Vagina (tissue), 2 donors: ENCODE measurements at regions not wholly inside any gene's neighbourhood (a gene's known extent, or its start where the extent isn't known, plus 50 kb on each side); places are given as distances from the start of the nearest gene placed in this dataset.

ENCODE experiments used
- DNase-seq, 2 donors: peaks; one replicate each; pipeline ENCODE4 v3.0.0-alpha.2; 2017; ENCODE audit errors: extremely low spot score in 2 of 2
- H3K27ac ChIP-seq: fragments of 200-600 bp; sonication (generic); one replicate; pipeline ENCODE4 v1.5.1; 2019
- H3K27me3 ChIP-seq: fragments of 200-600 bp; sonication (generic); one replicate; pipeline ENCODE4 v1.5.1; 2019
- H3K36me3 ChIP-seq, 2 donors: fragments of 200-600 bp; sonication (generic); one replicate each; pipeline ENCODE4 v1.5.1; 2017 to 2019
- H3K4me1 ChIP-seq: fragments of 200-600 bp; sonication (generic); one replicate; pipeline ENCODE4 v1.5.1; 2019
- H3K4me3 ChIP-seq, 2 donors: fragments of 200-600 bp; sonication (generic); 1 replicate in 1 of 2; 2 replicates in 1 of 2; pipeline ENCODE4 v1.5.1; 2016 to 2019
- H3K9me3 ChIP-seq: fragments of 200-600 bp; sonication (generic); one replicate; pipeline ENCODE4 v1.5.1; 2019
- CTCF ChIP-seq, 3 experiments: fragments of 450-650 bp in 2 of 3; fragments of 200-600 bp in 1 of 3; sonication (generic) in 1 of 3; IDR thresholded peaks; one replicate each; pipeline ENCODE4 v1.5.1; 2017 to 2019; ENCODE audit warnings: antibody characterized with exemption in 3 of 3, mild to moderate bottlenecking in 2 of 3, moderate library complexity in 2 of 3
- POLR2A ChIP-seq, 2 donors: fragments of 450-650 bp; IDR thresholded peaks; one replicate each; pipeline ENCODE4 v1.6.1; 2017; ENCODE audit warnings: antibody characterized with exemption in 2 of 2, mild to moderate bottlenecking in 2 of 2, moderate library complexity in 2 of 2
- POLR2AphosphoS5 ChIP-seq, 2 donors: sonication (generic); formaldehyde crosslinking; IDR thresholded peaks; one replicate each; pipeline ENCODE4 v1.9.0; 2017; ENCODE audit warnings: antibody characterized with exemption in 2 of 2, mild to moderate bottlenecking in 2 of 2, low read depth in 1 of 2; ENCODE audit not compliant: insufficient read depth in 1 of 2
- intact Hi-C: fragments of 100-400 bp; cut with DNase I; formaldehyde crosslinking; loops from one replicate; pipeline ENCODE4 v1.15.1; 2023

- H3K36me3 ChIP-seq = no peaks in the 10 kb centered on the region
- H3K4me3 ChIP-seq = no peak overlapping the region
- H3K4me1 ChIP-seq = no peaks in the 10 kb centered on the region
- no peaks in the 10 kb centered on the region for H3K9me3 ChIP-seq
- TF ChIP-seq POLR2A (IDR thresholded peaks at IDR 0.05) = no peak
- TF ChIP-seq CTCF (IDR thresholded peaks at IDR 0.05) = no peak
- no peak for TF ChIP-seq POLR2AphosphoS5 (IDR thresholded peaks at IDR 0.05; ENCODE audit: insufficient read depth in 1 of 2, low read depth in 1 of 2)
- intact Hi-C loops = no loop called here
- no peaks in the 10 kb centered on the region for H3K27me3 ChIP-seq
- DNase-seq = no peak
- H3K27ac ChIP-seq = no peak overlapping the region
Measured at GRCh38 chr5:158245513-158245912, 386.6 kb upstream of the CLINT1 start.

DNA sequence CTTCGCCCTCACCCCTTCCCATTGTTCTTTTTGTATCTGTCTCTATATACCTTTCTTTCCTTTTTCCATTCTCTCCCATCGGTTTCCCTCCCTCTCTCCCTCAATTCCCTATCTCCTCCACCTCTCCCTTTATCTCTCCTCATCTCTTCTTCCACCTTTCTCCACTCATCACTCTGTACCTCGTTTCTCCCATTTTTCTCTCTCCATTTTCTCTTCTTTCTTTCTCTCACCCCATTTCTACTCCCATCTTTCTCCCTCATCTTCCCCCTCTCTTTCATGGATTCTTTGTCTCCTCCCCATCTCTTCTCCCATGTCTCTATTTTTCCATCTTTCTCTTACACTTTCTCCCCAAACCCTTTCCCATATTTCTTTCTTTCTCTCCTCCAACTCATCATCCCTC lies 385.9 kb upstream of the CLINT1 start:
- intact Hi-C loops = no loop called here
- Histone ChIP-seq H3K36me3 (no peaks in the 10 kb centered on the region), H3K4me3 (no peak overlapping the region), H3K9me3 (no peaks in the 10 kb centered on the region), H3K27ac (no peak overlapping the region), H3K4me1 (no peaks in the 10 kb centered on the region), H3K27me3 (no peaks in the 10 kb centered on the region)
- no peak for DNase-seq
- TF ChIP-seq POLR2A (IDR thresholded peaks at IDR 0.05) = no peak
- TF ChIP-seq CTCF (IDR thresholded peaks at IDR 0.05) = no peak
- TF ChIP-seq POLR2AphosphoS5 (IDR thresholded peaks at IDR 0.05; ENCODE audit: insufficient read depth in 1 of 2, low read depth in 1 of 2) = no peak

GRCh38 chr5:158236511-158237335 lies 377.8 kb upstream of the CLINT1 start:
- Histone ChIP-seq H3K4me3 (no peak overlapping the region), H3K9me3 (no peaks in the 10 kb centered on the region), H3K36me3 (no peaks in the 10 kb centered on the region), H3K4me1 (peaks cover 18% of the 10 kb centered on the region), H3K27ac (no peak overlapping the region), H3K27me3 (no peaks in the 10 kb centered on the region)
- DNase-seq = no peak
- intact Hi-C loops = no loop called here
- TF ChIP-seq POLR2A (IDR thresholded peaks at IDR 0.05) = no peak
- TF ChIP-seq POLR2AphosphoS5 (IDR thresholded peaks at IDR 0.05; ENCODE audit: insufficient read depth in 1 of 2, low read depth in 1 of 2) = no peak
- TF ChIP-seq CTCF (IDR thresholded peaks at IDR 0.05) = no peak

DNA sequence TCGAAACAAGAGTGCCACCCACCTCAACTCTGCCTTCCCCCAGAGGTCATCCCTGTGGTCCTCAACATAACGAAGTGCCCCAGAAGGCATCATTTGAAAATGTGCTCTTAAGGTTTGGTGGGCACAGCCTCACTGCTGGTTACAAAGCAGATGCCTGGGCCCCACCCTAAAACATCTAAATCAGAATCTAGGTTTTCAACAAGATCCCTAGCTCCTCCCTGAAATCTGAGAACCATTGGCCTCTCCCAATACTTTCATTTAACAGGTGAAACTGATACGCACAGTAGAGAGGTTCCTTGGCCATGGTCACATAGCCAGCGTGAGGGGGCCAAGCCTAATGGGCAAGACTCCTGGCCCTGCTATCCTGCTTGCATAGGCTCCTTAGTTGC lies 376.2 kb upstream of the CLINT1 start:
- DNase-seq = no peak

More for the DNA sequence above, 376.2 kb upstream of the CLINT1 start:
- intact Hi-C loops = no loop called here
- Histone ChIP-seq H3K36me3 (no peaks in the 10 kb centered on the region), H3K4me3 (no peak overlapping the region), H3K9me3 (no peaks in the 10 kb centered on the region), H3K27me3 (no peaks in the 10 kb centered on the region), H3K4me1 (peaks cover 18% of the 10 kb centered on the region), H3K27ac (peak overlapping the region; percentile 1)
- TF ChIP-seq POLR2AphosphoS5 (IDR thresholded peaks at IDR 0.05; ENCODE audit: insufficient read depth in 1 of 2, low read depth in 1 of 2) (no peak), POLR2A (IDR thresholded peaks at IDR 0.05) (no peak), CTCF (IDR thresholded peaks at IDR 0.05) (no peak)
